ENCODE measurements at regions not wholly inside any gene's neighbourhood (a gene's known extent, or its start where the extent isn't known, plus 50 kb on each side); places are given as distances from the start of the nearest gene placed in this dataset.

- TF ChIP-seq POLR2A (IDR thresholded peaks at IDR 0.05) (no peak), CTCF (IDR thresholded peaks at IDR 0.05) (no peak)
Measured at GRCh38 chr6:139757784-139758183, 383.3 kb upstream of the CITED2 start.
